ENCODE measurements at regions not wholly inside any gene's neighbourhood (a gene's known extent, or its start where the extent isn't known, plus 50 kb on each side); places are given as distances from the start of the nearest gene placed in this dataset.

DNA sequence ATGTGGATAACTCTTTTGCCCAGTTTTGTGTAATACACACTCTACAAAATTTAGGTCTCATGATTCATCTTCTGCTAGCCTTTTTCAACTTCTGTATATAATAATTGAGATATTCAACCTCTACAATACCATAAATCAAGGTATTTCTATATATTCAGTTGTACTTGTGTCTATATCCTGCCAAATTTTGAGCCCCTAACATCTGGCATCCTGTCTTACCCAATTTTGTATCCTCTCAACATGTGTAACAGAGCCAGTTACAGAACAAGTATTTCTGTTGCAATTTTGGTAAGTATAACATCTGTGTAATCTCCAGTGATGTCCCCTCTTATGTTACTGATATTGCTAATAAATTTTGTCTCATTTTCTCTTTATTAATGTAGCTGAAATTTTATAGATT is 145.8 kb downstream of the TRIB2 start:
- H3K4me3 ChIP-seq (ENCODE audit: extremely low read depth in 1 of 4, insufficient read depth in 2 of 4, low read depth in 3 of 4, low read length in 4 of 4): no peak overlapping the region
- H3K27me3 ChIP-seq (replicated peaks in 1 of 4; ENCODE audit: control insufficient read depth in 3 of 4, extremely low read depth in 1 of 4, insufficient read depth in 3 of 4, low read length in 3 of 4): no peaks in the 10 kb centered on the region
- no peak overlapping the region for H2AFZ ChIP-seq (ENCODE audit: low read length)
- H4K20me1 ChIP-seq (replicated peaks in 1 of 2; ENCODE audit: control insufficient read depth in 1 of 2, insufficient read depth in 2 of 2, low read length in 2 of 2): no peaks in the 10 kb centered on the region
- ChIA-PET POLR2A (ENCODE audit: partially characterized antibody) (interaction anchor here (1.3 kb wide), 1 partner anchor 8 kb away, joined by 3 read pairs; no protein-coding TSS in a partner anchor), CTCF (ENCODE audit: partially characterized antibody) (interaction anchor here (0.9 kb wide), 1 partner anchor 69 kb away, joined by 3 read pairs; no protein-coding TSS in a partner anchor)
- H3K27ac ChIP-seq (ENCODE audit: low read depth, low read length): no peak overlapping the region
- no peak overlapping the region for H4K91ac ChIP-seq (replicated peaks; ENCODE audit: insufficient read length, low read length)
- H4K5ac ChIP-seq (ENCODE audit: insufficient read length, low read depth, low read length): no peak overlapping the region
- H3K4me1 ChIP-seq (replicated peaks in 1 of 4; ENCODE audit: control insufficient read depth in 3 of 4, insufficient read depth in 4 of 4, low read length in 3 of 4): no peaks in the 10 kb centered on the region
- no peaks in the 10 kb centered on the region for H3K36me3 ChIP-seq (ENCODE audit: control insufficient read depth in 2 of 4, insufficient read depth in 4 of 4, low read length in 3 of 4)
- H3K14ac ChIP-seq (ENCODE audit: insufficient read length): no peak overlapping the region
- FAIRE-seq (no peak), DNase-seq (ENCODE audit: low read depth in 1 of 2, low spot score in 2 of 2) (no peak)
- H3K4me2 ChIP-seq (ENCODE audit: insufficient read depth in 1 of 2, low read depth in 2 of 2, low read length in 2 of 2): no peak overlapping the region
- H3K79me1 ChIP-seq (ENCODE audit: low read depth, low read length): no peaks in the 10 kb centered on the region
- no peak overlapping the region for H2BK20ac ChIP-seq (ENCODE audit: low read length)
- no peak overlapping the region for H3K4ac ChIP-seq (replicated peaks; ENCODE audit: insufficient read length, low read depth, low read length)
- no peak overlapping the region for H3K9ac ChIP-seq (replicated peaks in 1 of 4; ENCODE audit: extremely low read depth in 1 of 4, low read depth in 3 of 4, low read length in 3 of 4)
- H3K79me2 ChIP-seq (ENCODE audit: control insufficient read depth in 1 of 2, insufficient read depth in 2 of 2, low read length in 2 of 2): no peaks in the 10 kb centered on the region
- no peak overlapping the region for H2AK5ac ChIP-seq (ENCODE audit: low read depth, low read length)
- no peak overlapping the region for H4K8ac ChIP-seq (ENCODE audit: extremely low read depth, insufficient read depth, low read length)
- no peak overlapping the region for H3K18ac ChIP-seq (ENCODE audit: extremely low read depth, low read length)
- H2BK15ac ChIP-seq (ENCODE audit: low read length): no peak overlapping the region
- H3K23ac ChIP-seq (ENCODE audit: insufficient read length): no peak overlapping the region
- H2BK12ac ChIP-seq (ENCODE audit: low read depth, low read length): no peak overlapping the region
- no peak overlapping the region for H3K56ac ChIP-seq (replicated peaks; ENCODE audit: insufficient read length, low read depth, low read length)
- H3K23me2 ChIP-seq (ENCODE audit: low read depth, low read length): no peaks in the 10 kb centered on the region
- no peak overlapping the region for H2BK120ac ChIP-seq (replicated peaks; ENCODE audit: low read depth, low read length)
- H3K9me3 ChIP-seq (ENCODE audit: insufficient read depth in 2 of 2, low read depth in 1 of 2, low read length in 1 of 2): peaks cover 17 to 19% of the 10 kb centered on the region in 2 experiments
- H2BK5ac ChIP-seq (ENCODE audit: low read depth, low read length): no peak overlapping the region
- TF ChIP-seq SIN3A (conservative IDR thresholded peaks at IDR 0.05 in 1 of 2, IDR thresholded peaks at IDR 0.05 in 1 of 2; ENCODE audit: low read depth in 1 of 2, low read length in 2 of 2): no peak
- TF ChIP-seq NANOG (IDR thresholded peaks at IDR 0.05; ENCODE audit: insufficient read depth, low read depth, low read length, poor library complexity, severe bottlenecking): no peak

Measured in H1 (cell line).